ENCODE measurements at regions not wholly inside any gene's neighbourhood (a gene's known extent, or its start where the extent isn't known, plus 50 kb on each side); places are given as distances from the start of the nearest gene placed in this dataset.

GRCh38 chr17:51353296-51353695 lies 93.0 kb downstream of the UTP18 start:
- Histone ChIP-seq H3K27ac (no peak overlapping the region), H3K4me3 (no peak overlapping the region), H3K9me3 (no peaks in the 10 kb centered on the region), H3K27me3 (replicated peaks in 1 of 7) (peaks cover 0 to 17% (median 0%) of the 10 kb centered on the region in 7 donors), H3K36me3 (no peaks in the 10 kb centered on the region), H3K4me1 (peaks cover 0 to 8% (median 2%) of the 10 kb centered on the region in 6 donors)
- DNase-seq, result no peak
- TF ChIP-seq CTCF (IDR thresholded peaks at IDR 0.05 in 8 of 11, conservative IDR thresholded peaks at IDR 0.05 in 3 of 11) (no peak), POLR2AphosphoS5 (IDR thresholded peaks at IDR 0.05) (no peak), POLR2A (IDR thresholded peaks at IDR 0.05) (no peak)
- 61 to 75% (median 70%) methylated on average over 4 of the region's 4 CpGs for WGBS, 5 donors
- intact Hi-C loops (cut with DNase I; ENCODE audit: low total_unique reads), result no loop called here

GRCh38 chr17:51354936-51355335 lies 94.6 kb downstream of the UTP18 start:
- intact Hi-C loops (cut with DNase I; ENCODE audit: low total_unique reads), result no loop called here
- no peak overlapping the region for H3K27ac ChIP-seq
- WGBS, 5 donors, result 61 to 80% (median 63%) methylated on average over 1 to 2 of the region's 2 CpGs
- no peak for TF ChIP-seq POLR2AphosphoS5 (IDR thresholded peaks at IDR 0.05)
- no peak for TF ChIP-seq POLR2A (IDR thresholded peaks at IDR 0.05)
- no peak for TF ChIP-seq CTCF (IDR thresholded peaks at IDR 0.05 in 8 of 11, conservative IDR thresholded peaks at IDR 0.05 in 3 of 11)
- DNase-seq, result no peak
- peaks cover 0 to 8% (median 2%) of the 10 kb centered on the region in 6 donors for H3K4me1 ChIP-seq
- H3K4me3 ChIP-seq, result no peak overlapping the region
- H3K36me3 ChIP-seq, result no peaks in the 10 kb centered on the region
- H3K27me3 ChIP-seq (replicated peaks in 1 of 7), result peaks cover 0 to 17% (median 0%) of the 10 kb centered on the region in 7 donors
- H3K9me3 ChIP-seq, result no peaks in the 10 kb centered on the region

DNA sequence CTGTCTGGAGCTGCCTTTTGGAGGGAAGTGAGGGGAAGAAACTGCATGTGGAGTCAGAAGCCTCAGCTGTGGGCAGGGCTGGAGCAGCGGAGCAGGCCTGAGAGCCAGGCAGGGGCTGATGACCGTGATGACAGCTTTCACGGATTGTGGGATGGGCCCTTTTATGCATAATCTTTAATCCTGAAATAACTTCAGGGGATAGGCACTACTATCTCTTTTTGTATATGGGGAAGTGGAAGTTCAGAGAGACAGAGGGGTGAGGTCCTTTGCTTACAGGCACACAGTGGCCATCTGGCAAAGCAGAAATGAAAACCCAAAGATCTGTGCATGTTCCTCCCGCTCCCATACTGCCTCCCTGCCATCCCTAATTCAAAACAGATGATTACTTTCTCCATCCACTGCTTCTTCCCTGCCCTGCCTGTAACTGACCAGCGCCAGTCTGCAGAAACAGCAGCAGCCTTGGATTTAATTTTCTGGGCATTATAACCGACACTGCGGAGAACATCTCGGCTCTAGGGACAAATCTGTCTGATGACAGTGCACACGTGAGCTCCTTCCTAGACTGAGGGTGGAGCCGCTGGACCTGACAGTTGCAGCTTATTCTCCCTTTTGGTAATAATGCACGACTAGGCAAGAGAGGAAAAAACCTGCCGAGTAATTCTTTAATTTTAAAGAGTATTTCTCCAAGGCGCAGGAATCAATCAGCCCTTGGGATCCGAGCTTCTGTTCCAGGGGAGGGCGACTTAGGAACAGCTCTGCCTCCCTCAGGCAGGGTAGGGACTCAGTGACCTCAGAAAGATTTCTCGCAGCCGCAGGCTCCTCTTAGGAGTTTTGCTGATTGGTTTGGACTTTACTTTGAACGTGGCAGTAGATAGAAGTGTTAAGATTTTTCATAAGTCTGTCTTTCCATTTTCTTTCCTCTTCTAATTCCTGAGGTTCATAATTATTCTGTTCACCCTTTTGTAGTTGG lies 95.4 kb downstream of the UTP18 start:
- H3K27me3 ChIP-seq (replicated peaks in 1 of 7), result peaks cover 0 to 10% (median 0%) of the 10 kb centered on the region in 7 donors
- H3K36me3 ChIP-seq, result no peaks in the 10 kb centered on the region
- TF ChIP-seq CTCF (IDR thresholded peaks at IDR 0.05 in 8 of 11, conservative IDR thresholded peaks at IDR 0.05 in 3 of 11), result no peak
- no peak for TF ChIP-seq POLR2AphosphoS5 (IDR thresholded peaks at IDR 0.05)
- no peak for TF ChIP-seq POLR2A (IDR thresholded peaks at IDR 0.05)
- H3K4me3 ChIP-seq, result no peak overlapping the region
- no peaks in the 10 kb centered on the region for H3K9me3 ChIP-seq
- DNase-seq, result no peak
- 71 to 75% (median 74%) methylated on average over 18 of the region's 18 CpGs for WGBS, 5 donors
- no peak overlapping the region for H3K27ac ChIP-seq
- intact Hi-C loops (cut with DNase I; ENCODE audit: low total_unique reads), result no loop called here
- H3K4me1 ChIP-seq, result peaks cover 0 to 8% (median 2%) of the 10 kb centered on the region in 6 donors

DNA sequence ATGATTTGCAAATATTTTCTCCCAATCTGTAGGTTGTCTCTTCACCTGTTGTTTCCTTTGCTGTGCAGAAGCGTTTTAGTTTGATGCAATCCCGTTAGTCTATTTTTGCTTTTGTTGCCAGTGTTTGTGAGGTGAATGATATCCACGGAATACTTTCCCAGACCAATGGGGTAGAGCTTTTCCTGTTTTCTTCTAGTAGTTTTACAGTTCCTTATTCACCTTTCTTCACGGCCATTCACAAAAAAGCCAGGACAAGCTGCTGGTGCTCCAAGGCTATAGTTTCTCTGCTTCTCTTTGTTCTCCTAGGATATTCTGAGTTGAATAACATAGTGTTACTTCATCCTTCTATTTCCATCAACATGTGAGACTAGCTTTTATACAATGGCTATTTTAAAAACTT lies 98.7 kb downstream of the UTP18 start:
- Histone ChIP-seq H3K27ac (no peak overlapping the region), H3K36me3 (no peaks in the 10 kb centered on the region), H3K4me1 (peaks cover 0 to 13% (median 4%) of the 10 kb centered on the region in 6 donors), H3K27me3 (replicated peaks in 1 of 7) (peaks cover 0 to 4% (median 0%) of the 10 kb centered on the region in 7 donors), H3K9me3 (no peaks in the 10 kb centered on the region), H3K4me3 (no peak overlapping the region)
- intact Hi-C loops (cut with DNase I; ENCODE audit: low total_unique reads), result no loop called here
- no peak for DNase-seq
- no peak for TF ChIP-seq POLR2AphosphoS5 (IDR thresholded peaks at IDR 0.05)
- TF ChIP-seq POLR2A (IDR thresholded peaks at IDR 0.05), result no peak
- no peak for TF ChIP-seq CTCF (IDR thresholded peaks at IDR 0.05 in 8 of 11, conservative IDR thresholded peaks at IDR 0.05 in 3 of 11)
- WGBS, 5 donors, result 88 to 94% (median 91%) methylated on average over 4 of the region's 4 CpGs

All from spleen (tissue), 11 donors.